Spinal cord (tissue), 9 donors: ENCODE measurements at regions not wholly inside any gene's neighbourhood (a gene's known extent, or its start where the extent isn't known, plus 50 kb on each side); places are given as distances from the start of the nearest gene placed in this dataset.

Source experiments
- DNase-seq, 6 donors: peaks; one replicate each; pipeline versions ENCODE4 v3.0.0 to v3.0.0-alpha.2; 2013 to 2015; ENCODE audit warnings: low spot score in 6 of 6, low read depth in 4 of 6
- H3K27ac ChIP-seq: one replicate; pipeline ENCODE4 v1.5.1; 2013; ENCODE audit warnings: low read depth, low read length, control low read depth
- H3K27me3 ChIP-seq: one replicate; pipeline ENCODE4 v1.6.1; 2013; ENCODE audit warnings: low read length; ENCODE audit not compliant: control insufficient read depth, insufficient read depth
- H3K36me3 ChIP-seq: one replicate; pipeline ENCODE4 v1.6.1; 2013; ENCODE audit warnings: low read length; ENCODE audit not compliant: control insufficient read depth, insufficient read depth
- H3K4me1 ChIP-seq: one replicate; pipeline ENCODE4 v1.6.1; 2013; ENCODE audit warnings: low read length; ENCODE audit not compliant: control insufficient read depth, insufficient read depth
- H3K4me3 ChIP-seq: one replicate; pipeline ENCODE4 v1.5.1; 2013; ENCODE audit warnings: low read depth, low read length, control low read depth
- H3K9me3 ChIP-seq: one replicate; pipeline ENCODE4 v1.6.1; 2013; ENCODE audit warnings: low read length; ENCODE audit not compliant: control insufficient read depth, insufficient read depth
- WGBS: methylation state at CpG from one replicate; pipeline ENCODE4 v1.1.5; 2013; ENCODE audit warnings: missing lambda C conversion rate; ENCODE audit not compliant: insufficient coverage; 5-methylcytosine and 5-hydroxymethylcytosine counted together
- donor health status: healthy.

DNA sequence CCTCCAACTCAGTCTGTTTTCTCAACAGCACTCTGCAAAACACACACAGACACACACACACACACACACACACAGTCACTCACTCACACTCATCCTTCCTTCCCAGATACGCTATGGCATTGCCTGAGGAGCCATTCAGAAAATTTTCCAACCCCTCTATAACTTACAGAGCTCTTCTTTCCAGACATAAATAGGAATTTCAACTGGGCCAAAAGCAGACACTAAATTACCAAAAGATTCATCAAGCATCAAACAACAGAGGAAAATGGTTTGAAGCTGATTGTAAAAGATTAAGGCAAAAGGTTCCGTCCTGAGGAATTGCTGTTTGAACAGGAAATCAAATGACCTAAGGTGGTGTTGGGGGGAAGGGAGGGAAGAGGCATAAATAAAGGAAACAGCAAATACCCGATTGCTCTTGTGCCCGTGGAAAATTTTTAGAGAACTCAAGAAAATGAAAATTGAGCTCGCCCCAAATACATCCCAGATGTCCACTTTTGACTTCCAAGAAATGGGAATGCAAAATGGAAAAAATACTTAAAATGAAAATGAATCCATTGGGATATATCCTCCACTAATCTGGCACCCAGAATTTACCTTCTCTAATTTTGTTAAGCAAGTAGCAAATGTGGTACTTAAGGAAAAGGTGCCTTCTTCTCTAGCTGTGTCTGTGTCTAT is 183.6 kb downstream of the QDPR start:
- H3K9me3 ChIP-seq, result no peaks in the 10 kb centered on the region
- H3K4me1 ChIP-seq, result peaks cover 3% of the 10 kb centered on the region
- H3K27me3 ChIP-seq, result no peaks in the 10 kb centered on the region
- H3K4me3 ChIP-seq, result no peak overlapping the region
- DNase-seq, result peak in 2 of 6 donors; percentile 16 to 33
- 82% methylated on average over 2 of the region's 5 CpGs for WGBS
- no peaks in the 10 kb centered on the region for H3K36me3 ChIP-seq
- H3K27ac ChIP-seq, result no peak overlapping the region

DNA sequence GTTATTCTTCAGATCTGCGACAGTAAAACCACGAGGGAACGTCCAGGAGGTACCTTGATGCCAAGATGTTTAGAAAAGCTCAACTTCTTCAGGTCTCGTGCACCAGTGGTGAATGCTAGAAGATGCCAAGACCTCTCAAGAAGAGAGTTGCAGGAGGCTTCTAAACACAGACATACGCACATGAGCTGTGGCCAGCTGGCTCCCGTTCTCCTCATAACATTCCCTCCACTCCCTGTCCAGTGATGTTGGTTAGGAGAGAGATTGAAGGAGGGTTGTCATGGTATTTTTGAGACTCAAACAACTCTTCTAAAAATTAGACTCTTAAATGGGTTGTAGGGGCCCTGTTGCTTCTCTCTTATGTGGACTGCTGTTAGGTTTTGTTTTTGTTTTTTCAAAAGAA is 184.3 kb downstream of the QDPR start:
- no peak overlapping the region for H3K27ac ChIP-seq
- H3K4me3 ChIP-seq, result no peak overlapping the region
- WGBS, result 72% methylated on average over 4 of the region's 6 CpGs
- no peaks in the 10 kb centered on the region for H3K27me3 ChIP-seq
- DNase-seq, result no peak
- peaks cover 3% of the 10 kb centered on the region for H3K4me1 ChIP-seq
- no peaks in the 10 kb centered on the region for H3K9me3 ChIP-seq
- H3K36me3 ChIP-seq, result no peaks in the 10 kb centered on the region

DNA sequence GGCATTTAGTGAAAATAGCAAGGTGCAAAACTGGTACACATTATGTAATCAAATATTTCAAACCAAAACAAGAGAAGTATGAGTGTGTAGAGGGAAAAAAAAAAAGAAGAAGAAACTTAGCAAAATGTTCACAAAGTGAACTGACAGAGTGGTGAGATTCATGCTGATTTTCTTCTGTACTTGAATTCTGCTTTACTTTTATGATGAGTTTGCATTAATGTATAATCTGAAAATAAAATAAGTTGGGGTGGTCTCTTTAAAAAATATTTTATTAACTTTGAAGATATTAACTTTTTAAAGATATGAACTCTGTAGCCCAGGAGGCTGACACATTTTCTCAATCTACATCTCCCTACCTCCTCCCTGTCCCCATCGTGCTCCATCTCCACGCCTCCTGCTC is 185.1 kb downstream of the QDPR start:
- no peaks in the 10 kb centered on the region for H3K27me3 ChIP-seq
- H3K4me1 ChIP-seq, result peaks cover 3% of the 10 kb centered on the region
- no peaks in the 10 kb centered on the region for H3K36me3 ChIP-seq
- no peaks in the 10 kb centered on the region for H3K9me3 ChIP-seq
- DNase-seq, result no peak
- 66% methylated on average over 2 of the region's 2 CpGs for WGBS
- no peak overlapping the region for H3K4me3 ChIP-seq
- H3K27ac ChIP-seq, result no peak overlapping the region

DNA sequence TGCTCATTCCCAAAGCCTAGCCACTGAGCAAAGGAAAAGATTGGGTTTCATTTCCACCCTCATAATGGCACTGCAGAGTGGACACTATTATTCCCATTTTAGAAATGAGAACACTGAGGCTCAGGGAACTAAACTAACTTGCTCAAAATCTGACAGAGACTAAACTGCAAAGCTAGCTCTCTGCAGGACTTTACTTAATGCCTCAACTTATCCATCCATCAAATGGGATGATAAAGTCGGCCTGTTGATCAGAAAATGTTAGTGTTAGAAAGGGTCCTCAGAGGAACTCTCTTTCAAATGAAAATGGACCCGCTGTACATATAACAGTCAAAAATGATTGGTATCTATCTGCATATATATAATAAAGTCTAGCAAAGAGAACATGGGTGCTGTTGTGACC is 186.8 kb downstream of the QDPR start:
- no peaks in the 10 kb centered on the region for H3K9me3 ChIP-seq
- H3K36me3 ChIP-seq, result no peaks in the 10 kb centered on the region
- peaks cover 3% of the 10 kb centered on the region for H3K4me1 ChIP-seq
- DNase-seq, result no peak
- H3K4me3 ChIP-seq, result no peak overlapping the region
- WGBS, result no CpG with 5 or more reads among the region's 2 CpGs
- no peaks in the 10 kb centered on the region for H3K27me3 ChIP-seq
- H3K27ac ChIP-seq, result no peak overlapping the region

DNA sequence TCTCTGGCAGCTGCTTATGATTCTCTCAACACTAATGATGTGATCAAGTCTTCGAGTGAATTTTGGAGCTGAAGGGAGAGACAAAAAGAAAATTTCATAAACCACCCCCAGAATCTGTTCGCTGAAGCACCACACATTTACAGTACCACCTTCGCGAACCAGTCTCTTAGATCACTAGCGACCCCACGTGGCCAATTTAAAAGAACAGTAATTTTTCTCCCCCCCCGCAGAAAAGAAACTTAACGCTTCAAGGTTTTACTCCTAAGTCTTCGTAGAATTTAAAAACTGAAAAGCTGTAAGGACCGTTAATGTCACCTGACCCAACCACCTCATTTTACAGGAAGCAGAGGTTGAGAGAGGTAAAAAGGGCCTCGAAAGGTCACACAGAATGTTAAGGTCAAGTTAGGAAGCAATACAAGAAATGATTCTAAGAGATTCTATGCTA is 187.5 kb downstream of the QDPR start:
- H3K27ac ChIP-seq, result no peak overlapping the region
- WGBS, result 0% methylated on average over 5 of the region's 11 CpGs
- no peaks in the 10 kb centered on the region for H3K36me3 ChIP-seq
- H3K4me3 ChIP-seq, result no peak overlapping the region
- DNase-seq, result peak in 5 of 6 donors; percentile 41 to 93 (median 59)
- no peaks in the 10 kb centered on the region for H3K9me3 ChIP-seq
- no peaks in the 10 kb centered on the region for H3K27me3 ChIP-seq
- peaks cover 3% of the 10 kb centered on the region for H3K4me1 ChIP-seq

DNA sequence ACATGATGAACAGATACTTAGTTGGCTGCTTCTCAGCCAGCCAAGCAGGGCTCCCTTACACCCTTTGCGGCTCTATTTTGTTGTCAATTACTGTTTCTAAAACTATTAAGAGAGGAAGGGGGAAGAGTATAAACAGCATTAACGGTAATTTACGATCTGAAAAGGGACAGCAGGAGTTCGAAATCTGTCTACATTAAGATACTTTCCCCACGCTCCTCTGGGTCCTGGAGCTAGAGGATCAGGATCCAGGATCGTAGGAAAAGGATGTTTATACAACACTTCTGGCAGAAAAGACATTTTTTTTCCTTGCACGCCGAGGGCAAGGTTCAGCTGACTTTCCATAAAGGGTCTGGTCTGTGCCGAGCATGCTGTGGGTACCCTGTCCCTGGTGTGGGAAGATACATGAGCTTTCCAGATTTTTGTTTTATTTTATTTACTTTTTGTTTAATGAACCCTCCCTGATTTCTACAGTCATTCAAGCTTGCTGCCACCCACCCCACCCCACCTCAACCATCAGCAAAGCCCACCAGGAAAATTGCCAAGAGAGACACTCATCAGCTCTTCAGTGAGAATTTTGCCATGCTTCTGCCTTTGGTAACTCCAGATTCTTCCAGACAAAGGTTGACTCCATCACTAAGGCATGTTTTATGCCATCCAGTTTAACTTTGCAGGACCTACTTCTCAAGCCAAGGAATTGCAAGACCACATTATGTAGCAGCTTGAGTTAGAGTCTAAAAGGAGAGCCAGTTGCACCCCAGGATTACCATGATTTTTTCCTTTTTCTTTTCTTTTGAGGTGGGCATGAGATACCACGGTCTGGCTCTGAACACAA is 188.1 kb downstream of the QDPR start:
- no peaks in the 10 kb centered on the region for H3K27me3 ChIP-seq
- H3K4me3 ChIP-seq, result no peak overlapping the region
- peak in 2 of 6 donors; percentile 54 to 56 for DNase-seq
- peak overlapping the region; percentile 11 for H3K27ac ChIP-seq
- no peaks in the 10 kb centered on the region for H3K9me3 ChIP-seq
- no CpG with 5 or more reads among the region's 10 CpGs for WGBS
- H3K36me3 ChIP-seq, result no peaks in the 10 kb centered on the region
- peaks cover 3% of the 10 kb centered on the region for H3K4me1 ChIP-seq

DNA sequence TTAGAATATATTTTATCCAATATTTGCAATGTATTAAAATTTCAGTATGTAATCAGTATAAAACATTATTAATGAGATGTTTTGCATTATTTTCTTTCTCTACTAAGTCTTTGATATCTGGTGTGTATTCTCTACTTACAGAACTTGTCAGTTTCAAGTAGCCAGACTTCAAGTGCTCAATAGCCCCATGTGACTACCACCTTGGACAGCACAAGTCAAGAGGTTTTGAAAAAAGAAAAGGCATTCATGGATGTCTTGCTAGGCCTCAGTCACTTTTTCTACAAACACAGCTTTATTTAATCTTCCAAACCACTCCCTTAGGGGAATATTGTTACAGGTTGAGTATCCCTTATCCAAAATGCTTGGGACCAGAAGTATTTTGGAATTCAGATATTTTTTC is 189.4 kb downstream of the QDPR start:
- Histone ChIP-seq H3K4me3 (no peak overlapping the region), H3K36me3 (no peaks in the 10 kb centered on the region), H3K27me3 (no peaks in the 10 kb centered on the region), H3K9me3 (no peaks in the 10 kb centered on the region), H3K4me1 (peaks cover 3% of the 10 kb centered on the region), H3K27ac (no peak overlapping the region)
- no peak for DNase-seq

DNA sequence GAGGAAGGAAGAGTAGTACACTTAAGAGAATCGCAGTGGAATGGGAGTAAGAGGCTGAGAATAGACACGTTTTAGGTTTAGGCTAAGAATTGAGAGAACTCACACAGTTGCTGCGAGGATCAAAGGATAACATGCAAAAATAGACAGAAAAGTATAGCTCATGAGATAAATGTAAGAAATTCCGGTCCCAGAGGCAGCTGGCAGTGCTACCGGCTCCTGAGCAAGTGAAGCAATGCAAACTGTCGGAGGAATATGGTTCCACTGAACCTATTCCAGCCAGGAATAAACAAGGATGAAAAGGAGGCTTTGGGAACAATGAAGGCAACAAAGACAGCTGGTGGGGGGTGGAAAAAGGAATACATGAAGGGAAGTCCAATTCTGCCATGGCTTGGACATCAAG is 191.8 kb downstream of the QDPR start:
- no peak overlapping the region for H3K4me3 ChIP-seq
- no peaks in the 10 kb centered on the region for H3K9me3 ChIP-seq
- H3K36me3 ChIP-seq, result no peaks in the 10 kb centered on the region
- peaks cover 3% of the 10 kb centered on the region for H3K4me1 ChIP-seq
- peak in 1 of 6 donors; percentile 32 for DNase-seq
- H3K27ac ChIP-seq, result no peak overlapping the region
- H3K27me3 ChIP-seq, result no peaks in the 10 kb centered on the region
- WGBS, result 86% methylated on average over 6 of the region's 6 CpGs

DNA sequence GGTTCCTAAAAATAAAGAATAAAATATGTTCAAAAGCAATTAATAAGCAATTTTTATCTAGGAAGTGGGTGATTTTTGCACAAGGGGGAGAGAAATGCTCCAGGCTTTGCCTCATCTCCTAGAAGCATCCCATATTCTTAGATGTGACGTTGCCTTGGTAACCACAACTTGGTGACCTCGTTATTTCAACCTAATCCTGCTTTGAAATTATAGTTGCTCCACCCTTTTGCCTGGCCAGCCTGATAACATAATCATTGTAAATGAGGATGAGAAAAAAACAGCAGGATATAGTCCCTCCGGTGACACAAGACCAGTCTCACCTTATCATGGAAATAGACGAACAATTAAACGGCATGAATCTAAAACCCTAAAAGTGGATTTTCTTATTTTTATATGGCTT is 194.4 kb downstream of the QDPR start:
- Histone ChIP-seq H3K27ac (no peak overlapping the region), H3K27me3 (no peaks in the 10 kb centered on the region), H3K9me3 (no peaks in the 10 kb centered on the region), H3K4me1 (no peaks in the 10 kb centered on the region), H3K36me3 (no peaks in the 10 kb centered on the region), H3K4me3 (no peak overlapping the region)
- no CpG with 5 or more reads among the region's 5 CpGs for WGBS
- peak in 2 of 6 donors; percentile 46 to 75 for DNase-seq

DNA sequence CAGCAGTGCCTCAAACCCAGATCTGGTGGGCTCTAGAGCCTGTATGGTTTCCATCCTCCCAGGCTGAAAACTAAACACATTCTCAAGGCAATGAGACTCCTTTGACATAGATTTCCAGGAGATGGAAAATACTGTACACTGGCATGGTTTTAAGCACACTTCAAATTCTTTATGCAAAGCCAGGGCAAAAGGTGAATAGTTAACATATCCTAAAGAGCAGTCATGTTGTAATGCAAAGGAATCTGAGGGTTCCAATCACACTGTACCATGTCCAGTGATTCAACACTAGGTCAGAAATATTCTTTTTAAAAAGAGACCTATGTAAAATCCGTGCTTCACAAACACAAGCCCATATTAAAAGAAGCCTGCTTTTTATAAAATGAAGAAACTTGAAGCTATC is 195.3 kb downstream of the QDPR start:
- no peak overlapping the region for H3K4me3 ChIP-seq
- no peaks in the 10 kb centered on the region for H3K36me3 ChIP-seq
- H3K9me3 ChIP-seq, result no peaks in the 10 kb centered on the region
- no CpG with 5 or more reads among the region's 1 CpG for WGBS
- no peaks in the 10 kb centered on the region for H3K27me3 ChIP-seq
- H3K4me1 ChIP-seq, result no peaks in the 10 kb centered on the region
- no peak for DNase-seq
- no peak overlapping the region for H3K27ac ChIP-seq
